Myocyte (in vitro differentiated cells): ENCODE measurements at regions not wholly inside any gene's neighbourhood (a gene's known extent, or its start where the extent isn't known, plus 50 kb on each side); places are given as distances from the start of the nearest gene placed in this dataset.

Experiments used
- DNase-seq: peaks from one replicate; pipeline ENCODE4 v3.0.0-alpha.2; 2012; ENCODE audit warnings: low read depth

GRCh38 chr3:107992976-107993684 is 97.7 kb downstream of the CD47 start:
- no peak for DNase-seq

GRCh38 chr3:107990926-107991325 is 99.9 kb downstream of the CD47 start:
- DNase-seq = no peak

DNA sequence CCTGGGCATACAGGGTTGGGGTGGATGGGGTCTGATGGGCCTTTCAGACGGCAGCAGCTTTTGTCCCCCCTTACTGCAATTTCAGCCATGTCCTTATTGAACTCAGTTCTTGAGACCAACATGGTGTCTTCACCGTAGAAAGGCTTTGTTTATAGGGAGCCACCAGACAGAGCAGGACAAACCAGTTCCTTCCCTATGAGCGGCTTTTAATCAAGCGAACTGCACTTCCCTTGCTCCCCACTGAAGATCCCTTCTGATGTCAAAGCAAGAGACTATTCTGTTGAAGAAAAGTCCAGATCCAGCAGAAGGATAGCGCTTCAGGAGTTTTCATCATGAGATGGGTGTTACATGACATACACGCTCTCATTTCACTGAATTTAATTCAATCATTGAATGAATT is 100.4 kb downstream of the CD47 start:
- DNase-seq = no peak

DNA sequence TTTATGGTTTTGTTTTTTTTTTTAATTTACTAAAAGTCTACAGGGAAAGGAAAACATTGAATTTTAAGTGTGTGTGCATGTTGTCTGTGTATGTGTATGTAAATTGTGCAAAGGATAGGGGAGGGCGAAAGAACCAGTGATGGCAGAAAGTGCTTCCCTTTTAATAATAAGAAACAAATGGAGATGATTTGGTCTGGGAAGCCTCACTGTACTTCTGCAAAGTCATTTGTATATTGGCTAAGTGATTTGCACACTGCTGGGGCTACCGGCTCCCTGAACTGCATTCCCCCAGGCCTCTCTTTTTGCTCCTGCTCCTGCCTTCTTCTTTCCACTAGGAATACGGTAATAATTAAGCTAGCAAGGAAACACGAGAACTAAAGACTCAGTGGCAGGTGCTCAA is 101.2 kb downstream of the CD47 start:
- DNase-seq = no peak

DNA sequence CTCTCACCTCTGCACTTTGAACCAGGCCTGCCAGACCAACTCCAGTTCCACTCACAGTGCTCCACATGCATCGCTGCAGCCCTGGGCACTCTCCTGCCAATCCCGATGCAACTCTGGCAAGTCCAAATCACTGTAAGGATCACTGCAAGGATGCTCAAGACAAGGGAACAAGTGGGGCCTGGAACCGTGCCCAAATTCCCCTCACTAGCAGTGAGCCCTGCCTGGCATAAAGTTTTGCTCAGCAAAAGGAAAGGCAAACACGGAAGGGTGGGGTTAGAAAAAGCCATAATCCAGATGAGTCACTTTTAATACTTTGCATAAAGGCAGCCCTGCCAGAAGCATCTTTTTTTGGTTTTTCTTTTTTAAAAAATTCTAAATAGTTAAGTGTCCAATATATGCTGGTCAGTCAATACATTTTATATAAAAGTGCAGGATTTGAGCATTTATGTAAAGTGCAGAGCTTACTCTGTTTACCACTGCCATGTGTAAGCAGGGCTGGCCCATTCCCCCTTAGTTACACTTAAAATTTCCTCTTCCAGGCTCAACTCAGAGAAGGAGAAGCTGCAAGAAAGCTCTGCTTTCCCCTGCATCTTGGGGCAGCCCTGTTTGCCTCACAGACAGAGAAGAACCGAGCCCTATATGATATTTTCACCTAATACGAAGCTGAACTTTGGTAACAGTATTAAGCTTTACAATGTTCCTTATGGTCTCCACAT is 102.2 kb downstream of the CD47 start:
- DNase-seq = peak; percentile 29

DNA sequence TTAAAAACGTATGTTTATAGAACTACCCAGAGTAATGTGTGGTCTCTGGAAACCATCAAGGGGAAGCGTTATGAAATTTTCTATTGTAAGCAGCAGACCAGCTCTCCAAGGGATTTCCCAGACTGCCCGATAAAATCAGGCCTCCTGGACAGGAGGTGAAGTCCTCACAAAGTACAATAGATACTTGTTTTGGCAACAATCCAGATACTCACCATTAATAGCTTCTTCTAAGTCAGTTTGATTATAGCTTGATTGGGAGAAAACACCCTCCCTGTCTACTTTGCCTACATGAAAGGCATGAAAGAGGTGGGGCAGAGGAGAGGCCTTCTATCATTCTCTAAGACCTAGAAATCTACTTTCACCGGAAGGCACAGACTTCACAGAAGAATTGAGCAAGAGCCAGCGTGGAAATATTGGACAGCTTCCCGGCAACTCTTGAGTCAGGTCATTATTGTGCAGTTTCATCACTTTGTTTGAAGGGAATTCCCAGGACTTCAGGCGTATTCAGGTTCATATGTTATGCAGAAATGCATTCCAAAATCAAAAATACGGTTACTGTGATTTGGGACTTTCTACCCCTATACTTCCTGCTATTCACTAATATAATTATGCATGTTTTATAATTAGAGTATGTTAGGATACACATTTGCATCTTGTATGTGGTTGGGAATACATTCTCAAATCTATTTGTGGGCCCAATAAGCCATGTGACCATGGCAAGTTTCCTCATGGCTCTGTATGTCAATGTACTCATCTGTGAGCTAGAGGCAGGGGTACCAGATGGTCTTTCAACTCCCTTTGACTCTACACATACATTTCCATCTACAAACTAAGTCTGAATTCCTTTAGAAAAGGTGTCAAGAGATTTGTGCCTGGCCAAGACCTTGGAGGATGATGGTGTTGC is 103.5 kb downstream of the CD47 start:
- DNase-seq = peak; percentile 80

DNA sequence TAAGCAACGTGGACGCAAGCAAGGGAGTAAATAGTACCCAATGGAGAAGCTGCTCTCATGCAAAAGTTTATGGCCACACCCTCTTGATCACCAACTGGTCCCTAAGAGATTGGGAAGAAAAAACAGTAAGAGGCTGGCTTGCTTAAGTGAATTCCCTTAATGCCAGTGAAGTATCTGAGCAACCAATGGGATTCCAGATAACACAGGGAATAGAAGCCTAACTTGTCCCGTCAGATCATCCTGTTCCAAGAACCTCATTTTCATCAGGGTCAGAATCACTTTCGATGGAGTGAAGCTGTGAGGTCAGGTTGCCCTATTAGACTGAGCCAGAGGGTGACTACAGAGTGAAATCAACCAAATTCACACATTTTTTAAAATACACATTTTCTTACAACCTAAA is 104.3 kb downstream of the CD47 start:
- no peak for DNase-seq

GRCh38 chr3:107985496-107985895 is 105.3 kb downstream of the CD47 start:
- DNase-seq = no peak

GRCh38 chr3:107983247-107983646 is 107.6 kb downstream of the CD47 start:
- no peak for DNase-seq

DNA sequence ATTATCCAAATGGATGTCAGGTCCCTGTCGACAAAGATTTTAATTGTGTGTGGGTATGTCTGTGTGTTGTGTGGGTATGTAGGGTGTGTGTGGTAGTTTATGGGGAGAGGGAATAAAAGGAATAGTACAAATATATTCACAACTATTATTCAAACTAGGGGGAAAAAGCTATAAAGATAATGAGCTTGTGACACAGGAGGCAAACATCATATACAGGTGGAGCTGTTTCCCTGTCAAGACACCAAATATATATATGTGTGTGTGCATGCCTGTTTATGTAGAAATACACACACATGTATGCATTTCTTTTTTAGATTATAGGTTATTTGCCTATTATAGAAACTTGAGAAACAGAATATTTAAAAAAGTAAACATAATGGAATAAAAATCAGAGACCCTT is 108.7 kb downstream of the CD47 start:
- DNase-seq = no peak

DNA sequence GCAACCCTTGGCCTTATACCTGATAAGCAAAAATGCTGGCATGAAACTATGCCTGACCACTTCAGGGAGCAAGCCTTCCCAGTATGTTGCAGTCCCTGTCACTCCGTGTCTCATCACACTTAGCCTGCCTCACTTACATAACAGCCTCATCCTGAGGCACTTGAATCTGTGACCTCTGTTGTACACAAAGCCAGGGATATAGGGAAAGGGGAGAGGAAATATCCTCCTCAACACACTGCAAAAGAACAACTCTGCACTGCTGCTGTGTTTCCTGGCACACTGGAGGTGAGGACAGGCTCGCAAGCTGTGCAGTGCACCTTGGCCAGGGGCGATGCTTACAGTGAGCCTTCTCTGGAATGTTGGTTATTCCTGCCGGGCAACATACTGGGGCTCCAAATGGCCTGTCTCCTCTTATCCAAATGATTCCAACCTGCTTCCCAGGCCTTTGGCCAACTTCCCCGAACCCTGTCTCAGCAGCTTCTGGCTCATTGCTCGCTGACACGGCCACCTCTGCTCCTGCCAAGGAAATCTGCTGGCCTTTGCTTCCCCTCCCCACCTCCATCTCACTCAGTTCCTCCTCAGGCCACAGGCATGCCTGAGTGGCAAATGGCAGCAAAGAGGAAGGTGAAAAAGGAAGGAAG is 109.2 kb downstream of the CD47 start:
- no peak for DNase-seq

GRCh38 chr3:107979538-107979937 is 111.3 kb downstream of the CD47 start:
- peak; percentile 72 for DNase-seq

DNA sequence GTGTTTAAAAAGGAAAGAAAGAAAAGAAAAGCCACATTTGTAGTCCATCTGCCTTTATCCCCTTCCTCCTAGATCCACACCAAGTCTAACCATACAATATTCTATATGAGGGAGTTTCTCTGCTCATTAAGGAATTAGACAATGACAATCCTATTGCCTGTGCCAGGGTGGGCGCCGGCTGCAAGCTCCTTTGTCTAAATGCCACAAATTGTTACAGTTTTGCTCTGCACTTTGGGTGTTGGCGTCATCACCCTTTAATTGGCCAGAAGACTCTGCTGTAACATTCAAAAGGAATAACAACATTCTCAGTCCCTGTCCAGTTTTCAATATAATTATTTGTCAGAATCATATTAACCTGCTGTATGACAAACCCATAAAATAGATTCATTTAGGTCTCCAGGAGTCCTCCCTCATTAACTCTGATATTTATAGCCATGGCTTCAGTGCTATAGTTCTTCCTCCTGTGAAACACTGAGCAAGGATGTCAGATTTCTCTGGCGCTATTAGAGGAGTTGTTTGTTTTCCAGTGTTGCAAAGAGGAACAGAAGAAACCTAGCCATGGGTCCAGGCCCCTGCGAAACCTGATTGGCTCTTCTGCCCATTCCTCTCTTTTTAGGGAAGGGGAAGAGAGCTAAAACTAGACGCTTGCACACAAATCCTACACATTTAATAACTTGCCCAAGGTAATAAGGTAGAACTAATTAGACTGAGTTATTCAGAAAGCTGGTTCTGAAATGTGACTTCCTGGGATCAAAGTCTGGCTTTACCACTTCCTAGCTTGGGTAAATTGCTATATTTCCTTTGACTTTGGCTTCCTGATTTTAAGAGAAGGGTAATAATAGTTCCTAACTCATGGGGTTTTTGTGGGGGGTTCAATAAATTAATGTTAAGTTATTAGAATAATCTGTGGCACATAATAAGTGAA is 112.4 kb downstream of the CD47 start:
- DNase-seq = no peak

DNA sequence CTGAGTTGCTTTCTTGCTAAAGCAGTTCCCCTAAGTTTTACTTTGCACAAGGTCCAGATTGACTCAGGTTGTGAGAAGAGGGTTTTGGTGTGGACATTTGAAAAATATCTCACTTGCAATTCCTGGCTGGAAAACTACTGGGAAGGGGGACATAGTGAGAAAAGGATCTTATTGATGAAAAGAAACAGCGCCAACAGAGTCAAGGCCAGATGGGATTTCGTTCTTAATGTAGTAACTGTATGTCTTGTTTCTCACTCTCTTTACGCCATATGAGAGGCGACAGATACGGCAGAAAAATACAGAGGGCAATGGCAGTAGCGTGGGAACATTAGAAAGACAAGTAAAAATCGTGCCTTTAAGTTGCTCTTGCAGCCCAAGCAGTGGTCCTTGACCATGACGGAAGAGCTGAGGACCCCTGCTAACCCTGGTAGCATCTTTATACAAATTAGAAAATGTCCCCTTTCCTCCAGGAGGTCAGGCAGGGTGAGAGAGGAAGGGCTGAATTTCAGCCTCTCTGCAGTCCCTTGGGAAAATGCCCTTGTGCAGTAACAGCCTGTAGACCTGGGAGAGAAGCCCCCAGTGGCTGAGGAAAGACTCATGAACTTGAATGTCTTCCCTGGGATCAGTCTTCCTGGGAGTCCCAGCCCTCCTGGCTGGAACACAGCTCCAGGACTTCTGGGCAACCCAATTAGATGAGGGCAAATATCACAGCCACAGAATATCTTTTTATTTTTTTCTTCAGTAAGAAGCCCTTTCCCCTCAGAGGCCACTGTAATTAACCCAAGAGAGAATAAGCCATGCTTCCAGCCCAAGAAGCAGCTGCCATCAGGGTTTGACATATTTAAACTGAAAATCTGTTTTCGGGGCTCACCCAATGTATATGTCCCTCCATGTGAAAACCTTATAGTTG is 113.4 kb downstream of the CD47 start:
- no peak for DNase-seq

- no peak for DNase-seq
Measured at GRCh38 chr3:107976202-107976800, 114.5 kb downstream of the CD47 start.

GRCh38 chr3:107975529-107976201 is 115.2 kb downstream of the CD47 start:
- no peak for DNase-seq

- no peak for DNase-seq
Measured at GRCh38 chr3:107973961-107974360, 116.9 kb downstream of the CD47 start.

GRCh38 chr3:107973152-107973551 is 117.7 kb downstream of the CD47 start:
- DNase-seq = no peak
